22Rv1 (cell line): ENCODE measurements at regions not wholly inside any gene's neighbourhood (a gene's known extent, or its start where the extent isn't known, plus 50 kb on each side); places are given as distances from the start of the nearest gene placed in this dataset.

Experiments
- CTCF ChIP-seq: fragments of 450-650 bp; IDR thresholded peaks from 2 replicates; pipeline ENCODE4 v1.5.1; 2017; ENCODE audit warnings: mild to moderate bottlenecking
- ZFX ChIP-seq: fragments of 450-650 bp; IDR thresholded peaks from 2 replicates; pipeline ENCODE4 v1.6.1; 2017; ENCODE audit warnings: antibody characterized with exemption, borderline replicate concordance

- TF ChIP-seq CTCF: no peak
- no peak for TF ChIP-seq ZFX
These were observed 467.9 kb downstream of the SLITRK1 start for GRCh38 chr13:83414393-83414792.
